GM23338 (cell line): ENCODE measurements at regions not wholly inside any gene's neighbourhood (a gene's known extent, or its start where the extent isn't known, plus 50 kb on each side); places are given as distances from the start of the nearest gene placed in this dataset.

Experiments used
- CREB1 ChIP-seq: fragments of 250-450 bp; sonication (Bioruptor Pico); IDR thresholded peaks from 2 replicates; pipeline ENCODE4 v1.5.0; 2020; ENCODE audit warnings: low read depth, mild to moderate bottlenecking, moderate library complexity
- CTCF ChIP-seq, 2 experiments: fragments of 200-600 bp in 1 of 2; sonication (generic) in 1 of 2; conservative IDR thresholded peaks; 2 replicates each; pipeline versions ENCODE4 v1.5.1 to v1.6.1; 2016 to 2017; ENCODE audit warnings: antibody characterized with exemption in 2 of 2, low read depth in 2 of 2, mild to moderate bottlenecking in 2 of 2, moderate library complexity in 1 of 2
- ETS1 ChIP-seq: IDR thresholded peaks from 2 replicates; pipeline ENCODE4 v1.6.1; 2016; ENCODE audit warnings: antibody characterized with exemption
- EZH2 ChIP-seq: fragments of 200-600 bp; sonication (generic); IDR thresholded peaks from one replicate; pipeline ENCODE4 v1.8.0; 2017; ENCODE audit warnings: antibody characterized with exemption, mild to moderate bottlenecking, low read depth; ENCODE audit not compliant: unreplicated experiment
- EZH2phosphoT487 ChIP-seq: fragments of 200-600 bp; sonication (generic); IDR thresholded peaks from one replicate; pipeline ENCODE4 v1.8.1; 2018; ENCODE audit warnings: antibody characterized with exemption; ENCODE audit not compliant: unreplicated experiment
- JUNB ChIP-seq: IDR thresholded peaks from one replicate; pipeline ENCODE4 v1.6.1; 2016; ENCODE audit warnings: antibody characterized with exemption; ENCODE audit not compliant: unreplicated experiment
- NANOG ChIP-seq: IDR thresholded peaks from 2 replicates; pipeline ENCODE4 v1.6.1; 2016; ENCODE audit warnings: antibody characterized with exemption, borderline replicate concordance
- POLR2AphosphoS5 ChIP-seq: IDR thresholded peaks from 2 replicates; pipeline ENCODE4 v1.6.1; 2016; ENCODE audit warnings: antibody characterized with exemption, low read depth
- ZNF114 ChIP-seq: fragments of 250-450 bp; sonication (Bioruptor Pico); IDR thresholded peaks from 2 replicates; pipeline ENCODE4 v1.5.0; 2020; ENCODE audit warnings: mild to moderate bottlenecking, moderate library complexity
- ZNF331 ChIP-seq: fragments of 250-450 bp; sonication (Bioruptor Pico); IDR thresholded peaks from 2 replicates; pipeline ENCODE4 v1.5.0; 2020; ENCODE audit warnings: low read depth, mild to moderate bottlenecking, moderate library complexity
- TF ChIP-seq, protein P1 (sequence below): IDR thresholded peaks from one replicate; pipeline ENCODE4 v1.6.1; 2018; ENCODE audit warnings: antibody characterized with exemption; ENCODE audit not compliant: unreplicated experiment

DNA sequence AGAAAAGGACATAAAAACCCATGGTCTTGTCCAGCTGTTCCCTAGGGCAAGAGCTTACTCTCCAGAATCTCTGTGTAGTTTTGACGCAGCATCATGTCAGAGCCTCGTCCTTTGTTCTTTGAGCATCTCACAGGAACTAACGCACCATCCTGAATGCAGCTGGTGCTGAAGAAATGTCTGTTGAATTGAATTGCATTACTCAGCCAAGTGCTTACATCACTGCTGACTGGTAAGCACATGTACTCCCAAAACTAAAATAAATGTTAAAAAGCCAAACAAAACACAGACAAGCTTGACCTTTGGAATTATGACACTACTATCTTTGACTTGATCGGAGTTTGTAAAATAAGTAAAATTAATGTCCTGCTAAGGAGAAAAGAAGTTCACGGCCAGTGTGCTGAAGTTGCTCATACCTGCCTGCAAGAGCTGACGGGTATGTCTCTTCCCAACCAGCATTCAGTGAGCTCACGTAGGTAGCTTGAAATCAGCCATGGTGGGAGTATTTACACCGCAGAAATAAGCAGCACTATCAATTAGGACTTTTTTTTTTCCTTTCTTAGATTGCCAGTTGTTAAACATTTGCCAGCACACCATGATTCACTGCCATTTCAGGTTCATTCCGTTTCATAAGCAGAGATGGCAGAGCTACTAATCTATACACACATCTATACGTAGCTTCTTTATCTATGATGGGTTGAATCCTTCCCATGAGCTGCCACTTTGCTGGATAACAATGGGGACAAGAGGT lies 310.6 kb upstream of the MSX2 start:
- TF ChIP-seq CTCF (conservative IDR thresholded peaks at IDR 0.05; ENCODE audit: low read depth in 2 of 2) (no peak), EZH2phosphoT487 (no peak), CREB1 (CRISPR knock-in tag) (no peak), POLR2AphosphoS5 (no peak), EZH2 (no peak), ETS1 (no peak), JUNB (no peak), ZNF331 (CRISPR knock-in tag) (no peak), ZNF114 (CRISPR knock-in tag) (no peak), NANOG (no peak)
- TF ChIP-seq, protein P1, sequence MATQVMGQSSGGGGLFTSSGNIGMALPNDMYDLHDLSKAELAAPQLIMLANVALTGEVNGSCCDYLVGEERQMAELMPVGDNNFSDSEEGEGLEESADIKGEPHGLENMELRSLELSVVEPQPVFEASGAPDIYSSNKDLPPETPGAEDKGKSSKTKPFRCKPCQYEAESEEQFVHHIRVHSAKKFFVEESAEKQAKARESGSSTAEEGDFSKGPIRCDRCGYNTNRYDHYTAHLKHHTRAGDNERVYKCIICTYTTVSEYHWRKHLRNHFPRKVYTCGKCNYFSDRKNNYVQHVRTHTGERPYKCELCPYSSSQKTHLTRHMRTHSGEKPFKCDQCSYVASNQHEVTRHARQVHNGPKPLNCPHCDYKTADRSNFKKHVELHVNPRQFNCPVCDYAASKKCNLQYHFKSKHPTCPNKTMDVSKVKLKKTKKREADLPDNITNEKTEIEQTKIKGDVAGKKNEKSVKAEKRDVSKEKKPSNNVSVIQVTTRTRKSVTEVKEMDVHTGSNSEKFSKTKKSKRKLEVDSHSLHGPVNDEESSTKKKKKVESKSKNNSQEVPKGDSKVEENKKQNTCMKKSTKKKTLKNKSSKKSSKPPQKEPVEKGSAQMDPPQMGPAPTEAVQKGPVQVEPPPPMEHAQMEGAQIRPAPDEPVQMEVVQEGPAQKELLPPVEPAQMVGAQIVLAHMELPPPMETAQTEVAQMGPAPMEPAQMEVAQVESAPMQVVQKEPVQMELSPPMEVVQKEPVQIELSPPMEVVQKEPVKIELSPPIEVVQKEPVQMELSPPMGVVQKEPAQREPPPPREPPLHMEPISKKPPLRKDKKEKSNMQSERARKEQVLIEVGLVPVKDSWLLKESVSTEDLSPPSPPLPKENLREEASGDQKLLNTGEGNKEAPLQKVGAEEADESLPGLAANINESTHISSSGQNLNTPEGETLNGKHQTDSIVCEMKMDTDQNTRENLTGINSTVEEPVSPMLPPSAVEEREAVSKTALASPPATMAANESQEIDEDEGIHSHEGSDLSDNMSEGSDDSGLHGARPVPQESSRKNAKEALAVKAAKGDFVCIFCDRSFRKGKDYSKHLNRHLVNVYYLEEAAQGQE, result no peak
